H1 (cell line): ENCODE measurements at regions not wholly inside any gene's neighbourhood (a gene's known extent, or its start where the extent isn't known, plus 50 kb on each side); places are given as distances from the start of the nearest gene placed in this dataset.

Experiments used
- BACH1 ChIP-seq: IDR thresholded peaks from 2 replicates; pipeline ENCODE4 v1.6.1; 2012; ENCODE audit warnings: low read length, improper control_type of control experiment
- EGR1 ChIP-seq: IDR thresholded peaks from 2 replicates; pipeline ENCODE4 v1.6.1; 2011; ENCODE audit warnings: low read depth, low read length, borderline replicate concordance
- EP300 ChIP-seq, 2 experiments: IDR thresholded peaks; 1 replicate in 1 of 2; 2 replicates in 1 of 2; pipeline ENCODE4 v1.6.1; 2011 to 2012; ENCODE audit warnings: low read depth in 2 of 2, low read length in 2 of 2, mild to moderate bottlenecking in 2 of 2, borderline replicate concordance in 1 of 2, inconsistent platforms in 1 of 2, moderate library complexity in 1 of 2
- NANOG ChIP-seq: IDR thresholded peaks from 2 replicates; pipeline ENCODE4 v1.6.1; 2011; ENCODE audit warnings: low read length, low read depth, mild to moderate bottlenecking, inconsistent platforms; ENCODE audit not compliant: insufficient read depth, poor library complexity, severe bottlenecking
- RFX5 ChIP-seq: IDR thresholded peaks from 2 replicates; pipeline ENCODE4 v1.6.1; 2011; ENCODE audit warnings: low read depth, low read length, improper control_type of control experiment, borderline replicate concordance
- SIX5 ChIP-seq: IDR thresholded peaks from 2 replicates; pipeline ENCODE4 v1.6.1; 2011; ENCODE audit warnings: mild to moderate bottlenecking, low read depth, low read length
- TAF1 ChIP-seq: IDR thresholded peaks from 2 replicates; pipeline ENCODE4 v1.6.1; 2011; ENCODE audit warnings: mild to moderate bottlenecking, low read depth, low read length
- TBP ChIP-seq: IDR thresholded peaks from 2 replicates; pipeline ENCODE4 v1.6.1; 2011; ENCODE audit warnings: low read depth, low read length, improper control_type of control experiment
- TF ChIP-seq, protein P1 (sequence below): fragments of 300-600 bp; sonication (generic); IDR thresholded peaks from 2 replicates; pipeline ENCODE4 v1.7.1; 2012; ENCODE audit warnings: low read length, moderate library complexity, mild to moderate bottlenecking, inconsistent platforms; ENCODE audit not compliant: insufficient replicate concordance

DNA sequence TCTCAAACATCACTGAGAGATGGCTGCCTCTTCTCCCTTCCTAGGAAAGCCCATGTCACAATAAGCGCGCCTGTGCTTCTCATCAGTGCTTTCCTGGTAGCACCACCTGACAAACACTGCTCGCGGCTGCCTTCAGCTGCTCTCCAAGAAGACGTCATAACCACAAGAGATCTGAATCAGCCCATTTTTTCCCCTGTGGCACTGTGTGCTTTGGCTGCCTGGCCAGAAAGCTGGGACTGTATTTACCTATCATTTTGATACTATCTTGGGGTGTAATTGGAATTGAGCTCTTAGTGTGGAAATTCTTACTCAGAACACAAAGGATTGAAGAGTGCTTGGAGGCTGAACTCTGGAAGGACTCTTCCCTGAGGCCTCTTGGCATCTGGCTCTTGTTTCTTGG is 50.3 kb upstream of the EHF start (continued):
- TF ChIP-seq, protein P1, sequence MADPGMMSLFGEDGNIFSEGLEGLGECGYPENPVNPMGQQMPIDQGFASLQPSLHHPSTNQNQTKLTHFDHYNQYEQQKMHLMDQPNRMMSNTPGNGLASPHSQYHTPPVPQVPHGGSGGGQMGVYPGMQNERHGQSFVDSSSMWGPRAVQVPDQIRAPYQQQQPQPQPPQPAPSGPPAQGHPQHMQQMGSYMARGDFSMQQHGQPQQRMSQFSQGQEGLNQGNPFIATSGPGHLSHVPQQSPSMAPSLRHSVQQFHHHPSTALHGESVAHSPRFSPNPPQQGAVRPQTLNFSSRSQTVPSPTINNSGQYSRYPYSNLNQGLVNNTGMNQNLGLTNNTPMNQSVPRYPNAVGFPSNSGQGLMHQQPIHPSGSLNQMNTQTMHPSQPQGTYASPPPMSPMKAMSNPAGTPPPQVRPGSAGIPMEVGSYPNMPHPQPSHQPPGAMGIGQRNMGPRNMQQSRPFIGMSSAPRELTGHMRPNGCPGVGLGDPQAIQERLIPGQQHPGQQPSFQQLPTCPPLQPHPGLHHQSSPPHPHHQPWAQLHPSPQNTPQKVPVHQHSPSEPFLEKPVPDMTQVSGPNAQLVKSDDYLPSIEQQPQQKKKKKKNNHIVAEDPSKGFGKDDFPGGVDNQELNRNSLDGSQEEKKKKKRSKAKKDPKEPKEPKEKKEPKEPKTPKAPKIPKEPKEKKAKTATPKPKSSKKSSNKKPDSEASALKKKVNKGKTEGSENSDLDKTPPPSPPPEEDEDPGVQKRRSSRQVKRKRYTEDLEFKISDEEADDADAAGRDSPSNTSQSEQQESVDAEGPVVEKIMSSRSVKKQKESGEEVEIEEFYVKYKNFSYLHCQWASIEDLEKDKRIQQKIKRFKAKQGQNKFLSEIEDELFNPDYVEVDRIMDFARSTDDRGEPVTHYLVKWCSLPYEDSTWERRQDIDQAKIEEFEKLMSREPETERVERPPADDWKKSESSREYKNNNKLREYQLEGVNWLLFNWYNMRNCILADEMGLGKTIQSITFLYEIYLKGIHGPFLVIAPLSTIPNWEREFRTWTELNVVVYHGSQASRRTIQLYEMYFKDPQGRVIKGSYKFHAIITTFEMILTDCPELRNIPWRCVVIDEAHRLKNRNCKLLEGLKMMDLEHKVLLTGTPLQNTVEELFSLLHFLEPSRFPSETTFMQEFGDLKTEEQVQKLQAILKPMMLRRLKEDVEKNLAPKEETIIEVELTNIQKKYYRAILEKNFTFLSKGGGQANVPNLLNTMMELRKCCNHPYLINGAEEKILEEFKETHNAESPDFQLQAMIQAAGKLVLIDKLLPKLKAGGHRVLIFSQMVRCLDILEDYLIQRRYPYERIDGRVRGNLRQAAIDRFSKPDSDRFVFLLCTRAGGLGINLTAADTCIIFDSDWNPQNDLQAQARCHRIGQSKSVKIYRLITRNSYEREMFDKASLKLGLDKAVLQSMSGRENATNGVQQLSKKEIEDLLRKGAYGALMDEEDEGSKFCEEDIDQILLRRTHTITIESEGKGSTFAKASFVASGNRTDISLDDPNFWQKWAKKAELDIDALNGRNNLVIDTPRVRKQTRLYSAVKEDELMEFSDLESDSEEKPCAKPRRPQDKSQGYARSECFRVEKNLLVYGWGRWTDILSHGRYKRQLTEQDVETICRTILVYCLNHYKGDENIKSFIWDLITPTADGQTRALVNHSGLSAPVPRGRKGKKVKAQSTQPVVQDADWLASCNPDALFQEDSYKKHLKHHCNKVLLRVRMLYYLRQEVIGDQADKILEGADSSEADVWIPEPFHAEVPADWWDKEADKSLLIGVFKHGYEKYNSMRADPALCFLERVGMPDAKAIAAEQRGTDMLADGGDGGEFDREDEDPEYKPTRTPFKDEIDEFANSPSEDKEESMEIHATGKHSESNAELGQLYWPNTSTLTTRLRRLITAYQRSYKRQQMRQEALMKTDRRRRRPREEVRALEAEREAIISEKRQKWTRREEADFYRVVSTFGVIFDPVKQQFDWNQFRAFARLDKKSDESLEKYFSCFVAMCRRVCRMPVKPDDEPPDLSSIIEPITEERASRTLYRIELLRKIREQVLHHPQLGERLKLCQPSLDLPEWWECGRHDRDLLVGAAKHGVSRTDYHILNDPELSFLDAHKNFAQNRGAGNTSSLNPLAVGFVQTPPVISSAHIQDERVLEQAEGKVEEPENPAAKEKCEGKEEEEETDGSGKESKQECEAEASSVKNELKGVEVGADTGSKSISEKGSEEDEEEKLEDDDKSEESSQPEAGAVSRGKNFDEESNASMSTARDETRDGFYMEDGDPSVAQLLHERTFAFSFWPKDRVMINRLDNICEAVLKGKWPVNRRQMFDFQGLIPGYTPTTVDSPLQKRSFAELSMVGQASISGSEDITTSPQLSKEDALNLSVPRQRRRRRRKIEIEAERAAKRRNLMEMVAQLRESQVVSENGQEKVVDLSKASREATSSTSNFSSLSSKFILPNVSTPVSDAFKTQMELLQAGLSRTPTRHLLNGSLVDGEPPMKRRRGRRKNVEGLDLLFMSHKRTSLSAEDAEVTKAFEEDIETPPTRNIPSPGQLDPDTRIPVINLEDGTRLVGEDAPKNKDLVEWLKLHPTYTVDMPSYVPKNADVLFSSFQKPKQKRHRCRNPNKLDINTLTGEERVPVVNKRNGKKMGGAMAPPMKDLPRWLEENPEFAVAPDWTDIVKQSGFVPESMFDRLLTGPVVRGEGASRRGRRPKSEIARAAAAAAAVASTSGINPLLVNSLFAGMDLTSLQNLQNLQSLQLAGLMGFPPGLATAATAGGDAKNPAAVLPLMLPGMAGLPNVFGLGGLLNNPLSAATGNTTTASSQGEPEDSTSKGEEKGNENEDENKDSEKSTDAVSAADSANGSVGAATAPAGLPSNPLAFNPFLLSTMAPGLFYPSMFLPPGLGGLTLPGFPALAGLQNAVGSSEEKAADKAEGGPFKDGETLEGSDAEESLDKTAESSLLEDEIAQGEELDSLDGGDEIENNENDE, result no peak
- TF ChIP-seq TBP (no peak), EGR1 (no peak), EP300 (IDR thresholded peaks at IDR 0.05; ENCODE audit: borderline replicate concordance in 1 of 2, low read depth in 2 of 2, low read length in 2 of 2) (no peak), TAF1 (no peak), SIX5 (no peak), NANOG (no peak), BACH1 (no peak), RFX5 (no peak)
